ENCODE measurements at regions not wholly inside any gene's neighbourhood (a gene's known extent, or its start where the extent isn't known, plus 50 kb on each side); places are given as distances from the start of the nearest gene placed in this dataset.

DNA sequence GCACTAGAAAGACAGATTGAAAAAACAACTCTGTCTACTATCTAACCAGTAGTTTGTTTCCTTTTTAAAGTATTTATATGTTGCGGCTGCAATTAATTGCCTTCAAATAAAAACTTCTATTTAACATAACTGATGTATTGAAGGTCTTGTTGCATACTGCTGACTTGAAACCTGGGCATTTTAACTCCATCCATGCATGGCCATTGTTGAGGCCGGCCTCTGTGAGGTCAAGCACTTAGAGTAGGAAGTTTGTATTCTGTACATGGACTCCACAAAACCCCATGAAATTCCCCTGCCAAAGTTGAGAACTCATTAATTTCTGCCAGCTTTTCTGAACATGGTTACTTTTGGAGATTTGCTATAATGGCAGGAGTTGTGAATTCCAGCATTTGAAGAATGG is 150.6 kb downstream of the GAS1 start:
- intact Hi-C loops (cut with micrococcal nuclease) = no loop called here

DNA sequence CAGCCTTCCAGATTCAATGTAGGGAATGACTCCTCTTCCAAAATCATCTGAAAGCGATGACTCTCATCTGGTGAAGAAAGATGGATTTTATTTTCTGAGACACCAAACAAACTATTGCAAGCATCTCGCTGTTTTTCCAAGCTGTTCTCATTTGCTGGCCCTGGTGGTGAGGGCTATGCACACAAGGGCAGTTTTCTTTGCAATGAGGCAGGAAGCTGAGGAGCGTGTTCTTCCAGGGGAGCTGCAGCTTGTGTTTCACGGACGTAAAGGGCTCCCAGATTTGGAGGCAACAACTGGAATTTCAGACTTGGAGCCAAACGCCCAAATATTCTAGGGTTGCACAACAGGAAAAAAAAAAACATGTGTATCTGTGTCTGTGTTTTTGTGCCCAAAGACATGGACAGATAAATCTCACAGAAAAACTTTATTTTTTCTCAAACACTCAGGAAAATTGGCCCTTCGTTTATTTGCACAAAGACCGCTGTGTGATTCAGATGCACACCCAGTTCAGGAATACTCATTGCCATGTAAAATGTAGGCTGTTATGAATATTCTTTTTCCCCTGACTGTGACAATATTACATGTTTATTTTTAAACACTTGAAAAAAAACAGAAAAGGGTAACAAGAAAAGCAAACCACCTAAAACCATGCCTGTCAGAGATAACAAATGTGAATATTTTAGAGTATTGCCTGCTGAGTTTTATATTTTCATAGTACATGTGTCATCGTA is 151.3 kb downstream of the GAS1 start:
- intact Hi-C loops (cut with micrococcal nuclease) = no loop called here

DNA sequence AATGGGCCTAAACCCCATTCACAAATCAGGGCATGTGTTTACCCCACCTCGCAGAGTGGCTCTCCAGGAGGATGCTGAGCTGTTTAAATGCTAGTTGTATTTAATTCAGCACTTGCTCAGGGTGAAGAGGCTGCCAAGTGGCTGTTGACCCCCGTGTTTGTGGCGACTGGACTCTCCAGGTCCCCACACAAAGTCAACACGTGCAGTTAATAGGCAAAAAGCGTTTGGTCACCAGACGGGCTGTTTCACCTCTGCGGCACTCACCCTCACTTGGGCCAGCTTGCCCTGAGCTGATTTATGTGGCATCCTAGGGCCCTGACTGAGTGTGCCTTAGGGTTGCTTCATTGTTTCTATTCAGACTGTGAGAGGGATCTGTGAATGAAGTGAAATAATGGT is 152.3 kb downstream of the GAS1 start:
- intact Hi-C loops (cut with micrococcal nuclease) = no loop called here

DNA sequence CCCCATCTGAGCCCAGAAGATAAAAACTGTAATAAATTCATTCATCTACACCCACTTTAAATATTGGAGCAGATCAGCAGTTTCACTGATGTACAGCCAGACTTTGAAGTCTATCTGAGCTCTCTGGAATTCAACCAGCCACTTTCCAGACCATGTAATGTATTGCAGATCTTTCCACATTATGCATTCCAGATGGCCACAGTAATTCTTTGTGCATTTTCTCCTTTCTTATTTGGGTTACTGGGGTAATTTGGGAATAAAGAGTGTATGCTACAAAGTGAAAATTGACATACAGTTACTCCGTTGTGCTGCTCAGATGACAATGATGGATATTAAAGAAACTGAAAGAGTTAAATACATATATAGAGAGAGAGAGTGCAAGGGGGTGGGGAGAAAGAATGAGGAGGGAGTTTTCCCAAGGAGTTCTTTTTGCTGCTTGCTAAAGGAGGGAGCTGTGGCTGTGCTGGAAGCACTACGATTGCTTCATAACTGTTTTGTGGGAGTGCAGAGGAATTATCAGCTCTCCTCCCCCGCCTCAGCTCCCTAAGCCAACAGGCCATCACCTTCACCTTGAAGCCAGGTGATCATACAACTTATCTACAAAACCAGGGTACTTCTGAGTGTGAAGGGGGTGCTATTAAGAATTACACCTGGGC is 152.8 kb downstream of the GAS1 start:
- intact Hi-C loops (cut with micrococcal nuclease) = no loop called here

DNA sequence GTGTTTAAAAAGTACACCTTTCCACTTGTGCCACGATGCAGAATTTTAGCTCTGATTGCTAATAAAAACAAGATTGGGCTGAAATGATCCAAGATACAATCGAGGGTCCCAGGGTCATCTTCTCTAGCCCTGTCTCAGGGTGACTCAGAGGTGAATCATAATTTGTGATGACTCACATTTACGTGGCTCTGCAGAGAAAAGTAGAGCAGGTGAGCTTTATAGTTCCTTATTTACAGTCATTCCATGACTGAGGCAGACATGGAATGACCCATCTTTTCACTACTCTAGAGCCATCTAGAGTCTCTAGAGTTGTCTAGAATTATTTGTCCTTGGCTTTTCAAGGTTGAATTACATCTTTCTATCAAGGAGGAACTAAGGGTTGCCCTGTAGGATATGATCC is 155.2 kb downstream of the GAS1 start:
- intact Hi-C loops (cut with micrococcal nuclease) = no loop called here

DNA sequence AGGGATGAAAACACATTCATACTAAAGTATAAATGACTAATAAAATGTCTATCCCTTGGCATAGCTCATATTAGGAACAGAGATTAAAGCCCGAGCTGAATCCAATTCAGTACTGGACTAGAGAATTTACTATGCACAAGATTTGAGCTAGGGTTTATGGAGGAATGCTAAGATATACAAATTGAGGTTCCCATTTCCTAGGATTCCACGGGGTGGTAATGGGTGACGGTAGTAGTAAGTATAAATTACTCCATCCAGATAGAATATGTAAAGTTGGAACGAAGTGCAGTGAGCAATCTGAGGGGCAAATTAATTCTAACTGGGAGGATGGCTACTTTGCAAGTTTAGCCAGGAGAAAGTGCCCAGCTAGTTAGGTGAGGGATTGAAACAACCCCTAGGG is 156.5 kb downstream of the GAS1 start:
- intact Hi-C loops (cut with micrococcal nuclease) = no loop called here

DNA sequence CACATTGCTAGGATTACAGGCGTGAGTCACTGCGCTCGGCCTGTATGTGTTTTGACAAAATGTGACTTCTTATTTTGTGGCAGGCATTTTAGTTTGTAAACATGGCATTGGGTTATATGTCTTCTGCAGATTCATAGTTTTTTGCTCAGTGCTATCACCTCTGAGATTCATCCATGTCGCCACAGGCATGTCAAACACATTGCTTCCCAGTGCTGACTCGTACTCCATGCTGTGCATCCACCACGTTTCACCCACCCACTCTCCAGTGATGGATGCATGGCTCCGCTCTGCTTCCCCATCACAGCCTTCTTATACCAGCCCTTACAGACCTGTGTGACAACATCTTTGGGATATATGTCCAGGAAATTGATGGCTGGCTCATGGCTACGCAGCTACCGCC is 158.8 kb downstream of the GAS1 start:
- intact Hi-C loops (cut with micrococcal nuclease) = no loop called here

DNA sequence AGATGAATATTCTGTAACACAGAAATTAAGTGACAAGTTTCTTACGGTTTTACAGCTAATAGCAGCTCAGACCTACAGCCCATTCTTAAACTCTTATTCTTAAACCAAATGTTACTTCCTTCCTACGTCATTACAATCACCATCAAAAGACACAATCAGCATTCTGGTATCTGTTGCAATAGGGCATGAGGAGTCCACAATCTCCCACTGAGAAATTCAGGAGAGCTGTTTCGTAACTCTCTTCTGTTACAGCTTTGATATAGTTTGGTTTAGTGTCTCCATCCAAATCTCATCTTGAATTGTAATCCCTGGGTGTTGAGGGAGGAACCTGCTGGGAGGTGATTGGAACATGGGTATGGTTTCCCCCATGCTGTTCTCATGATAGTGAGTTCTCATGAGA is 163.4 kb downstream of the GAS1 start:
- intact Hi-C loops (cut with micrococcal nuclease) = no loop called here

DNA sequence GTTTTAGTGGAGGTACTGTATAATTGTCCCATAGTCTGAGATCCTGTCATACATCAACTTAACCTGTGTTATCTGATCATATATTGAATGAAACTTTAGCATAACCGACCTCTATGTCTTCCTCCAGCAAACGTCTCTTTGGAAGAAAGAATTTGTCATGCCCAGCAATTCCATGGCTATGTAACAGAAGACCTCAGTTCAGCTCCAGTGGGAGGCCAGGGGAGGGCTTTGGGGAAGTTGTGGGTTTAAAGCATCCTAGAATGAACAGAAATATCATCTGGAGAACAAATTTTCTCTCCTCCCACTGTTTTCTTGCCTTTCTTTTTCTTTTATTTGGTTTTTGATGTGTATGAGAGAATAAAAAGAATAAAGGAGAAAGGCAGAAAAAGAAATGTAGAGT is 164.5 kb downstream of the GAS1 start:
- intact Hi-C loops (cut with micrococcal nuclease) = no loop called here

DNA sequence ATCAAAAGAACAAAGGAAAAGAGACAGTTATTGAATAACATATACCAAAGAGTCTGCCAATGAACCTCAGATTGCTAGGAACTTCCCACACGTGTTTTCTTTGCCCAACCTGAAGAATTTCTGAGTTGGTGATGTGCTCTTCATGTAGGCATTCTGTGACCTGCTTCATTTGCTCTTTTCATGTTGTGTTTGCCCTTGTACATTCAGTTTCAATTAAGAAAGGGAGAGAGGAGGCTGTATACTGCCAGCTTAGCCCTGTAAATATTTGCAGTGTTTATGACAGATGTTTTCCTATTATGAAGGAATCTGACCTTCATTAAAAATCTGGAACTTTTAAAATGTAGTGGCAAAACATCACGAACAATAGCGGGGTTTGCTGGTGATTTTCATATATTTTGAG is 168.5 kb downstream of the GAS1 start:
- intact Hi-C loops (cut with micrococcal nuclease) = no loop called here

DNA sequence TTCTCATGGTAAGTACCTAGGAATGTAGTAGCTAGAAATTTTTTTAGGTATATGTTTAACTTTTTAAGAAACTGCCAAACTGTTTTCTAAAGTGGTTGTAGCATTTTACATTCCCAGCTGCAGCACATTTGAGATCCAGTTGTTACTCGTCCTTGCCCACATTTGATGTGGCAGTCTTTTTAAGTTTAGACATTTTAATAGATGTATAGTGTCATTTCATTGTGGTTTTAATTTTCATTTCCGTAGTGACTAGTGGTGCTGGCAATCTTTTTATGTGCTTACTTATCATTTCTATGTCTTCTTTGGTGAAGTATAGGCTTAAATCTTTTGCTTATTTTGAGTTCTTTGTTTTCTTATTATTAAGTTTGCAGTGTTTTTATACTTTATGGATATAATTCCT is 171.6 kb downstream of the GAS1 start:
- intact Hi-C loops (cut with micrococcal nuclease) = no loop called here

DNA sequence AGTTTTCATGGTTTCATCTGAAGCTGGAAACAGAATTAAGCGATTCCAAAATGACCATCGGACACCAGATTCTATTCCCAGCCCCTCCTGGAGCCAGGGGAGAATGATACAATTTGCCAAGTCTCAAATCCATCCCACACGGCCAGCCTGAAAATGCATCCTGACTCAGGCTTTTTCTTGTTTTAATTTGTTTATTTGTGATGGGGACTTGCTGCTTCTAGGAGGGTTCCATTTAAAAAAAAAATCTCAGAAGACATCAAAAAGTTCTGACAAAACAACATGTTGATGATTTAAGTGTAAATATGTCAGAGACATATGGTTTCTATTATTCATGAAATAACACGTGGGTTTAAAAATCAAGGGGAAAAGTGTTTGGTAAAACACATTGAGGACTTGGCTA is 173.2 kb downstream of the GAS1 start:
- intact Hi-C loops (cut with micrococcal nuclease) = no loop called here

DNA sequence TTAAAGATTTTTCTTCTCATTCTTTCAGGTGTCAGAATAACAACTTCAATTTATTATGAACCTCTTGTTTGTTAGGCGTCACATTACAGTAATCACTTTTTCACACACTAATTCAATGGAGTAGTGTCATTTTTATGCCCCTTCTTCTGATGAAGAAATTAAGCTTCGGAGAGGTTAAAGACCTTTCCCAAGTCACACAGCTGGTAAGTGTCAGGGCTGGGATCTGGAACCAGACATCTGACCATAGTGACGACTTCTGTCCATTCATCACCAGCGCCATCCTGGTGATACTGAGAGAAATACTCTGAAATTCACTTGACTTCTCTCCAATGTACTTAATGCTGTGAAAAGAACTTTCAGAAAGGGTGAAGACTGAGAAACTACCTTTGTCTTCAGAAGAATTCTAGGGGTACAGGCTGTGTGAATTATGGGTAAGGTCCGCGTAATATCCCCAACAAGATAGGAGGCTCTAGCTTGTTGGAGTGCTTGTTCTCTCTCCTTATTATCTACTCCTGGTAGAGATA is 173.8 kb downstream of the GAS1 start:
- intact Hi-C loops (cut with micrococcal nuclease) = no loop called here

DNA sequence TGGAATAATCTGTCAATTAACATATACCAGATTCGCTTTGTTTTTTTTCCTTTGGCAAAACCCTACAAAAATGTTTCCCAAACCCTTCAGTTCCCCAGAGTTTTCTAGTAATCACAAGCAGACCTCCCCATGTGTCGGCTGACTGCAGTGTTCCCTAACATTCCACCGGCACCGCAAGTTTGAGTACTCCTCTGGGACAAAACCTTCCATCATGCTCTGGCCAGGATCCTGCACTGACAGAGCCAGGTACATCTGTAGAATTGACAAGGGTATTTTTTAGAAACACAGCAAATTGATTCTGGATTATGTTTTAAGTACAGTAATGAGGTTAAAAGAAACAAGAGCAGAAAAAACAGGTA is 174.7 kb downstream of the GAS1 start:
- intact Hi-C loops (cut with micrococcal nuclease) = no loop called here

DNA sequence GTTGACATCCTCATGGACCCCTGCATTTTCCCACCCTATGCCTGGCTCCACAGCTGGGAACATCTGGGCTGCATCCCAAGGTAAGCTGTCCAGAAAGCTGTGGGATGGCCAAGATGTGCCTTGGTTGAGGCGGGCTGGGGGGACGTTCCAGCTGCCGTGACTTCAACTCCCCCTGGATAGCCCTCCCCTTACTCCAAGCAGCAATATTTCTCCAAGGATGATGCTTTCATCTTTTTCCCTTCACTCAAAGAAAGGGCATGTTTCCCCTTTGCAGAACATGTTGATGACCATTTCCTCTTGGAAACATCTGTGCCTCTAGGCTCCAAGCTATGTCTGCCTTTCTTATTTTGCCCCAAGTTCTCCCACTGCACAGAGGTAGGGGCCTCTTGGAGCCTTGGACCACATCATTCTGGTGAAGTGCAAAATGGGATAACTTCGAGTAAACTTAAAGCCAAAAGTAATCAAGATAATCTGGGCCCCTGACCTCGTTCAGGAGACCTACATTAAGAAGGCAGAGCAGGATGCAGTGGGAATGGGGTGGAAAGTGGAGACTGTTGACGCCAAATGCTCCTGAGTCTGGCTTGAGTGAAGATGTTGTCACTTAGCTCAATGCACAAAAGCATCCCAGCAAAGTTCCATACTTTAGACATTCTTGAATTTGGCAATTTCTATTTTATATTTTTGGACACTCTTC is 175.2 kb downstream of the GAS1 start:
- intact Hi-C loops (cut with micrococcal nuclease) = no loop called here

DNA sequence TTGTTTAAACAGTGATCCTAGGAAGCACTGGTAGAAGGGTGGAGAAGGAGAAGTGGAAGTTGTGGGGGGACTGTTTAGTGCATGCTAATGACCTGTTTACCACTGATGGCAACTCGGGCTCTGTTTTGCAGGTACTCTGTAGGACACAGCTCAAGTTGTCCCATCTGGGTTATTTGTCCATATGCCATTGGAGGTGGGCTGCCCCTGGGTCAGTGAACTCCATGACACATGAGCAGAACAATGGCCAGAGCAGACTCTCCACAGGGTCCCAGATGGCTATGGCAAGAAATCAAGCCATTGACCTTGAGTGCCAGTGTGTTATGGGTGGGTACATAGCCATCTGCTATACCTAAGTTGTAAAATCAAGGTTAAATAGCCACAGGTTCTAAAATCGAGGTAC is 175.9 kb downstream of the GAS1 start:
- intact Hi-C loops (cut with micrococcal nuclease) = no loop called here

DNA sequence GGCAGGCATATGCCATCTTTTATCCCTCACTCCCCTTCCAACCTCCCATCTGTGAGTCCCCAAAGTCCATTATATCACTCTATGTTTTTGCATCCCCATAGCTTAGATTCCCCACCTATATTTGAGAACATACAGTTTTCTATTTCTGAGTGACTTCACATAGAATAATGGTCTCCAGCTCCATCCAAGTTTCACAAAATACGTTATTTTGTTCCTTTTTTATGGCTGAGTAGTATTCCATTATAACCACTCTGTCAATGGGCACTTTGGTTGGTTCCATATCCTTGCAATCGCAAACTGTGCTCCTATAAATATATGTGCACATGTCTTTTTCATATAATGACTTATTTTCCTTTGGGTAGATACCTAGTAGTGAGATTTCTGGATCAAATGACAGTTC is 178.6 kb downstream of the GAS1 start:
- intact Hi-C loops (cut with micrococcal nuclease) = no loop called here

DNA sequence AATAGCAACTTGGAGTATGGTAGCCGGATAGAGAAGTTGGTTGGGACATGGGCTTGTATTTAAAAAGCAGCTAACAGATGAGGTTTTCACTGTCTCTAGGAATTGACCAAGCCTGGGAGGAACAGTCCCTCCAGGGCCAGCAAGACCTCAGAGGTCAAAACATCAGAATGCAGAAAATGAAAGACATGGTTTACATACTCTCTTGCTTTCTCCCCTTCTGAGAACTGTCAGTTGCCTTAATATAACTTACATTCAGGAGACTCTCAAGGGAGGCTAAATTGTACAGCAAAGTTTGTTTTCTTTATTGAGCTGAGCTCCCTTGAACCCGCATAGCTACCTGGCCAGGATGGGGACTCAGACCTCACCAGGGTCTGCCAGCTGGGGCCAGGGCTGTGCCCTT is 179.3 kb downstream of the GAS1 start:
- intact Hi-C loops (cut with micrococcal nuclease) = no loop called here

DNA sequence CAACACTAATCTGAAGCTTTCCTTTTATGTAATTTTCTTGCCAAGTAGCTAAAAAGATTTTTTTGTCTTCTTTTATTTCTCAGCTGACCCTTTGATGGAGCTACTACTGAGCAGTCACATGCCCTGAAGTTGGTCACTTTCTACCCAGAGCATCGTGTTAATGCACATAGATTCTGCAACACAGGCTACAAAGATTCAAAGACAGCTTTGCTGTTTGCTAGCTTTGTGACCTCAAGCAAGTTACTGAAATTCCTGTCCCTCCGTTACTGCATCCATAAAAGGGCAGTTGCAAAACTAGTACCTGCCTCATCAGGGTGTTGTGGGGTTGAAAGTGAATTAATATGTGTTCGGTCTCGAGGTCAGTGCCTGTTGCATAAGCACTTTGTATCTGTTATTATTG is 179.9 kb downstream of the GAS1 start:
- intact Hi-C loops (cut with micrococcal nuclease) = no loop called here

DNA sequence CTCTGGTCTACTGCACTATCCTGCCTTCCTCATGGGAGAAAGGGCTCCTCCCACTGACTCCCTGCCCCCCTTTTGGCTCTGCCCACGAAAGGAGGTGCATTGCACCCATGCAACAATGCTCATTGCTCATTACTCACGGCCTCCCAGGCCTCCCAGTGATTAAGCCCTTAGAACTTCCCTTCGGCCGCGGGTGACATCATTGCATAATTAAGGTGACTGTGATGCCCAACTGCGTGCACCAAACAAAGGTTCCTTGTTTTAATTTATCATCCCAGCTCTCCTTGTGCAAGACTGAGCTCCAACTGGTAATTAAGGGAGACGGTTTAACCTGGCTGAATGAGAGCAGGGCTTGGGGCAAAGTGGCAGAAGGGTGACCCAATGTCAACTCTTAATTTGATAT is 180.4 kb downstream of the GAS1 start:
- intact Hi-C loops (cut with micrococcal nuclease) = no loop called here

DNA sequence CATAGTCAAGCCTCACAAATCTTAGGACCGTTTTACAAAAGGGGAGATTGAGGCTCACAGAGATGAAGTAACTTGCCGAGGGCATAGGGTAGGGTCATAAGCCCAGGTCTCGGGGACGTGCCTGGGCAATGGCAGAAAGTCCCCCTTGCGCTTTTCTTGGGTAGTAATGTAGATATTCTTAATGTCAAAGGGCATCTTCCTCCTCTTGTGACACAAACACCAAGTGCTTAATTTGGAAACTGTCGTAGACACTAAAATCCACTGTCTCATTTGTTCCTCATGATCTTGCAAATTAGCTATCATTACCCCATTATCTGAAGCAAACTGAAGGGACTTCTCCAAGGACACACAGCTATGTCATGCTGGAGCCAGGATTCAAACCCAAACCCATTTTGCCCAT is 180.8 kb downstream of the GAS1 start:
- intact Hi-C loops (cut with micrococcal nuclease) = no loop called here

DNA sequence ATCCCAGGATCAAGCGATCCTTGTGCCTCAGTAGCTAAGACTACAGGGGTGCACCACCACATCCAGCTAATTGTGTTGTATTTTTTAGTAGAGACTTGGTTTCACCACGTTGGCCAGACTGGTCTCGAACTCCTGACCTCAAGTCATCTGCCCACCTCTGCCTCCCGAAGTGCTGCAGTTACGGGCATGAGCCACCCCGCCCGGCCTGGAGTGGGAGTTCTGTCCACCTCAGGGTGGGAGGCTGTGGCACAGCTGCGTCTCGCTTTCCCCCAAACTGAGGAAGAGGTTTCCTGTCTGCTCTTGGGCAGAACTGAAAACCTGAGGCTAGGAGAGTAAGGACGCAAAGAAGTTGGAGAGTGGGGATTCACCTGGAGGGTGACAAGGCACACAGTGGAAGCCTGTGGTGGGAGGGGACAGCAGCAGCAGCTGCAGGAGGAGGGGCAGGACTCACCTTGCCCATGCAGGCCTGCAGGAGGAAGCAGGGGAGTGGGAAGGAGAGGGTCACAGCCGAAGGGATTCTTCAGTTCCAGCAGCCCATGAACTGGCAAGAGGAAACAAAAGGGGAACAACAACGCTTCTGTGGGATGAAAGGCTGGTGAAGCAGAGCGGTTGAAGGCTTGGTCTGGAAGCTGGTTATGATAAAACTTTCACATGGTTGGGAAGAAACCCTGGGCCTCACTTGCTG is 181.4 kb downstream of the GAS1 start:
- intact Hi-C loops (cut with micrococcal nuclease) = no loop called here

All from T-helper 2 cell treated with Interferon-gamma antibody and Interleukin-4, amounts not matched to agents 100 ng/mL and 5 ng/mL, for 36 hours (primary cell).